Left ventricle myocardium inferior (tissue), 1 donor: ENCODE measurements at regions not wholly inside any gene's neighbourhood (a gene's known extent, or its start where the extent isn't known, plus 50 kb on each side); places are given as distances from the start of the nearest gene placed in this dataset.

ENCODE experiments used
- DNase-seq: peaks from one replicate; pipeline ENCODE4 v3.0.0-alpha.2; 2020
- H3K27ac ChIP-seq: fragments of 200-600 bp; replicated peaks from 2 replicates; pipeline ENCODE4 v1.8.0; 2021
- H3K27me3 ChIP-seq: fragments of 200-600 bp; 2 replicates; pipeline ENCODE4 v1.8.0; 2021; ENCODE audit warnings: low read depth
- H3K36me3 ChIP-seq: fragments of 200-600 bp; 2 replicates; pipeline ENCODE4 v1.8.0; 2021
- H3K4me1 ChIP-seq: fragments of 200-600 bp; 2 replicates; pipeline ENCODE4 v1.8.0; 2021
- H3K4me3 ChIP-seq: fragments of 200-600 bp; 2 replicates; pipeline ENCODE4 v1.8.0; 2021; ENCODE audit warnings: mild to moderate bottlenecking, moderate library complexity
- H3K9me3 ChIP-seq: fragments of 200-600 bp; replicated peaks from 2 replicates; pipeline ENCODE4 v1.8.0; 2021
- intact Hi-C: fragments of 100-400 bp; cut with micrococcal nuclease; formaldehyde crosslinking; loops from one replicate; pipeline ENCODE4 v1.11.0; 2022
- TF ChIP-seq, protein P1 (sequence below): fragments of 200-600 bp; IDR thresholded peaks from 2 replicates; pipeline ENCODE4 v1.8.0; 2021; ENCODE audit warnings: antibody characterized with exemption, mild to moderate bottlenecking, borderline replicate concordance
- donor health status: DM: no; HTN: yes; CAD: no; lungs with severe emphysema.

DNA sequence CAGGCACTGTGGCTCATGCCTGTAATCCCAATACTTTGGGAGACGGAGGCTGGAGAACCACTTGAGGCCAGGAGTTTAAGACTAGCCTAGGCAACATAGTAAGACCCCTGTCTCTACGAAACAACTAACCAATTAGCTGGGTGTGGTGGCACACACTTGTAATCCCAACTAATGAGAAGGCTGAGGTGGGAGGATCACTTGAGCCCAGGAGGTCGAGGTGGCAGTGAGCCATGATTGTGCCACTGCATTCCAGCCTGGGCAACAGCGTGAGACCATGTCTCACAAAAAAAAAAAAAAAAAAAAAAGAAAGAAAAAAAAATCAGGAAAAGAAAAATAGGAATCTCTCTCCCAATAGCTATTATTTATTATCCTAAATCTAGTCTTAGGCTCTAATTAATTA is 56.8 kb upstream of the UBAC2 start:
- H3K4me3 ChIP-seq, result no peak overlapping the region
- H3K36me3 ChIP-seq, result no peaks in the 10 kb centered on the region
- H3K4me1 ChIP-seq, result no peaks in the 10 kb centered on the region
- no peak overlapping the region for H3K27ac ChIP-seq
- TF ChIP-seq, protein P1, sequence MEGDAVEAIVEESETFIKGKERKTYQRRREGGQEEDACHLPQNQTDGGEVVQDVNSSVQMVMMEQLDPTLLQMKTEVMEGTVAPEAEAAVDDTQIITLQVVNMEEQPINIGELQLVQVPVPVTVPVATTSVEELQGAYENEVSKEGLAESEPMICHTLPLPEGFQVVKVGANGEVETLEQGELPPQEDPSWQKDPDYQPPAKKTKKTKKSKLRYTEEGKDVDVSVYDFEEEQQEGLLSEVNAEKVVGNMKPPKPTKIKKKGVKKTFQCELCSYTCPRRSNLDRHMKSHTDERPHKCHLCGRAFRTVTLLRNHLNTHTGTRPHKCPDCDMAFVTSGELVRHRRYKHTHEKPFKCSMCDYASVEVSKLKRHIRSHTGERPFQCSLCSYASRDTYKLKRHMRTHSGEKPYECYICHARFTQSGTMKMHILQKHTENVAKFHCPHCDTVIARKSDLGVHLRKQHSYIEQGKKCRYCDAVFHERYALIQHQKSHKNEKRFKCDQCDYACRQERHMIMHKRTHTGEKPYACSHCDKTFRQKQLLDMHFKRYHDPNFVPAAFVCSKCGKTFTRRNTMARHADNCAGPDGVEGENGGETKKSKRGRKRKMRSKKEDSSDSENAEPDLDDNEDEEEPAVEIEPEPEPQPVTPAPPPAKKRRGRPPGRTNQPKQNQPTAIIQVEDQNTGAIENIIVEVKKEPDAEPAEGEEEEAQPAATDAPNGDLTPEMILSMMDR, result no peak
- peaks cover 5% of the 10 kb centered on the region for H3K9me3 ChIP-seq
- intact Hi-C loops, result no loop called here
- no peak for DNase-seq
- H3K27me3 ChIP-seq, result no peaks in the 10 kb centered on the region

DNA sequence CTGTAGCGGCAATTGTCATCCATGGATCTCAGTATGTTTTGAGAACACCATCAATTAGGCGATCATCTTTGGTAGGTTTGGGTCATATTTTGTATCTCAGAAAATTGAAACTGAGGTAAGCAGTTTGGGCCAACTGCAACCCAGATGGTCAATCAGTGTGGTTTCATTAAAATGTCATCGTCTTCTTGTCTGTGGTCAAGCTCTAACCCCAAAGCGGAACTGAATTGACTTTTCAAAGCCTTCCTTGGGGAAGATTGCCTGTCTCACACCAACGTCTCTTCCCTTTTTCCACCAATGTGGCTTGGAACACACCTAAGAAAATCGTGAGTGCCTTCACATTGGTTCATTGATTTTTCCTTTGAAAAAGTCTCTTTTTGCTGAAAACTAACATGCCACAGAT is 56.3 kb upstream of the UBAC2 start:
- H3K36me3 ChIP-seq, result no peaks in the 10 kb centered on the region
- TF ChIP-seq, protein P1, result no peak
- intact Hi-C loops, result no loop called here
- peaks cover 5% of the 10 kb centered on the region for H3K9me3 ChIP-seq
- no peak overlapping the region for H3K4me3 ChIP-seq
- no peaks in the 10 kb centered on the region for H3K4me1 ChIP-seq
- H3K27me3 ChIP-seq, result no peaks in the 10 kb centered on the region
- H3K27ac ChIP-seq, result no peak overlapping the region
- no peak for DNase-seq

DNA sequence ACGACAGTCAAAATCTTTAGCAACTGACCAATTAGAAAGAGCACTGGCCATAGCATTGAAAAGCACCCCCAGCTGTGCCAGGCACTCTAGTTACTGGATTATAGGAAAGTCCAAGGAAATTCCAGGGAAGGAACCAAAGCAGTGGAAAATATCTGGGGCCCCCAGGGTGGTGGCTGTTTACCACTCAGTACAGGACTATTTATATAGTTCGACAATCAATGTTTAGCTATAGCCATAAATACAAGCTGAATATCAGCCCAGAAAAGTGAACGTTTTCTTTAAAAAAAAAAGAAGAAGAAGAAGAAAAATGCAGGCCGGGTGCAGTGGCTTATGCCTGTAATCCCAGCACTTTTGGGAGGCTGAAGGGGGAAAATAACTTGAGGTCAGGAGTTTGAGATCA is 55.2 kb upstream of the UBAC2 start:
- no peaks in the 10 kb centered on the region for H3K27me3 ChIP-seq
- H3K9me3 ChIP-seq, result peaks cover 5% of the 10 kb centered on the region
- no peaks in the 10 kb centered on the region for H3K4me1 ChIP-seq
- intact Hi-C loops, result no loop called here
- H3K36me3 ChIP-seq, result no peaks in the 10 kb centered on the region
- H3K4me3 ChIP-seq, result no peak overlapping the region
- TF ChIP-seq, protein P1, result no peak
- no peak overlapping the region for H3K27ac ChIP-seq
- no peak for DNase-seq

DNA sequence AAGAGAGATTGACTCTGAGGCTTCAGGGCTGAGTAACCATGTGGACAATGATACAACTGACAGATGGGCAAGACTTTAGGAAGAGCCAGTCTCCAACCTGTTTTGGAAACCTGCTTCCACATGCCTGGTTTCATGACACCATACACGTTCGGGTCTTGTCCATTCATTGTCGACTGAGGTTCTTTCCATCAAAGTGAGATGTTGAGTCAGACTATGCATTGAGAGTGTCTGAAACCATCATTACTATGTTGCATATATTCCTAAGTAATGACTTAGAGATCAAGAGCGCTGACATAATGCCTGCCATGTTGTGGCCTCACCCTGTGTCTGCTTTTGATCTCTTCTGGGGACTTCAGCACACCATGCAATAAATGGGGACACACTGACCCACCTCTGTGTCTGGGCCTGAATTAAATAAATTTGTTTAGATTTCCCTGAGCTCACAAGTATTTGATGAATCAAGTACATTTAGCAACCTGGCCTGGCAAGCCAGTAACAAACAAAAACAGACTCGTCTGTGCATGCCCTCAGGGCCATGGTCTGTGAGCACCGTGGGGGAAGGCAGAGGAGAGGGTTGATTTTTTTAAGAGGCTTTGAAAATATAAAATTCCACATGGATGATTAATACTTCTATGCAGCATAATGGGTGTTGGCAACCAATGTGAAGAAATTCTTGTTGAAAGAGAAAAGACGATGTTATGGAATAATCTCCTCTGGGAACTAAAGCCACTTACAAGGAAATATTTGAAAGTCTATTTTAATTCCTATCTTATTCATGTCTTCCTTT is 49.9 kb upstream of the UBAC2 start:
- DNase-seq, result no peak
- H3K9me3 ChIP-seq, result no peaks in the 10 kb centered on the region
- no peak overlapping the region for H3K27ac ChIP-seq
- no peaks in the 10 kb centered on the region for H3K36me3 ChIP-seq
- intact Hi-C loops, result no loop called here
- H3K4me1 ChIP-seq, result no peaks in the 10 kb centered on the region
- TF ChIP-seq, protein P1, result no peak
- H3K27me3 ChIP-seq, result no peaks in the 10 kb centered on the region
- H3K4me3 ChIP-seq, result no peak overlapping the region
